ENCODE measurements at regions not wholly inside any gene's neighbourhood (a gene's known extent, or its start where the extent isn't known, plus 50 kb on each side); places are given as distances from the start of the nearest gene placed in this dataset.

DNA sequence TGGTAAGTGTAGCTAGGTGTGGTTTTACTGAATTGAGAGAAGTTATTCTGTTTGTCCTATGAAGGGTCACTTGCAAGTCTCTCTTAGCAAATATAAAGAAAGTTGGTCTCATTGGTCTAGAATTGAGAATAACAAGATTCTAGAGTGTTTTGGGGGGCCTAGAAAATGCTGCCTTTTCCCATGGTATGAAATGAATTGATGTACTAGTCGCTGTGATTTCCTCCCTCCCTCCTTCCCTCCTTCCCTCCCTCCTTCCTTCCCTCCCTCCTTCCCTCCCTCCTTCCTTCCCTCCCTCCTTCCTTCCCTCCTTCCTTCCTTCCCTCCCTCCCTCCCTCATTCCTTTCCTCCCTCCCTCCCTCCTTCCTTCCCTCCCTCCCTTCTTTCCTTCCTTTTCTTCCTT, 166.7 kb upstream of the RGS6 start:
- no peak overlapping the region for H3K4me2 ChIP-seq (ENCODE audit: insufficient read depth, low read length)
- H3K27ac ChIP-seq (ENCODE audit: insufficient read depth, low read depth, low read length): no peak overlapping the region
- no peaks in the 10 kb centered on the region for H3K4me1 ChIP-seq (ENCODE audit: control insufficient read depth, extremely low read depth, insufficient read depth, low read length)
- H3K79me2 ChIP-seq (ENCODE audit: control insufficient read depth, insufficient read depth, low read length): no peaks in the 10 kb centered on the region
- H3K4me3 ChIP-seq (replicated peaks in 1 of 3; ENCODE audit: insufficient read depth in 1 of 3, low read depth in 1 of 3, low read length in 3 of 3): no peak overlapping the region
- no peak overlapping the region for H3K9ac ChIP-seq (replicated peaks; ENCODE audit: extremely low read depth, insufficient read depth, low read length)
- H4K20me1 ChIP-seq (replicated peaks; ENCODE audit: control insufficient read depth, extremely low read depth, insufficient read depth, low read length): no peaks in the 10 kb centered on the region
- CTCF ChIA-PET: interaction anchor here (1.5 kb wide), 2 partner anchors 10 to 12 kb away, joined by 3 to 8 read pairs; no protein-coding TSS in a partner anchor
- TF ChIP-seq POLR2A (IDR thresholded peaks at IDR 0.05; ENCODE audit: low read depth, low read length) (no peak), POLR2AphosphoS5 (IDR thresholded peaks at IDR 0.05; ENCODE audit: insufficient read depth, low read depth, low read length) (no peak), MYC (IDR thresholded peaks at IDR 0.05; ENCODE audit: low read depth, low read length) (no peak), CTCF (IDR thresholded peaks at IDR 0.05; ENCODE audit: extremely low read depth in 1 of 2, insufficient read depth in 1 of 2, low read depth in 1 of 2, low read length in 2 of 2) (no peak), GATA2 (IDR thresholded peaks at IDR 0.05; ENCODE audit: insufficient read depth, insufficient read length, low read depth, low read length) (no peak), FOS (IDR thresholded peaks at IDR 0.05; ENCODE audit: borderline replicate concordance, insufficient read depth, low read length) (no peak), MAX (IDR thresholded peaks at IDR 0.05; ENCODE audit: insufficient read depth, insufficient read length) (no peak), JUN (IDR thresholded peaks at IDR 0.05; ENCODE audit: borderline replicate concordance, insufficient read depth, insufficient read length, low read depth) (no peak), EZH2 (IDR thresholded peaks at IDR 0.05; ENCODE audit: borderline replicate concordance, low read depth, low read length, severe bottlenecking) (no peak)
- H3K27me3 ChIP-seq (ENCODE audit: control insufficient read depth in 2 of 2, insufficient read depth in 2 of 2, low read length in 2 of 2): peaks cover 0 to 4% of the 10 kb centered on the region in 2 experiments
- intact Hi-C loops (cut with micrococcal nuclease) (no loop called here), dilution Hi-C loops (cut with MboI; ENCODE audit: extremely low pct_ligation_motif_present, low sequenced_read_pairs) (no loop called here)
- H3K9me3 ChIP-seq (replicated peaks; ENCODE audit: control insufficient read depth, insufficient read depth, low read length): no peaks in the 10 kb centered on the region
- no TSS peak for BruUV-seq (replicated peaks)
- no peaks in the 10 kb centered on the region for H3K9me1 ChIP-seq (replicated peaks; ENCODE audit: control insufficient read depth, extremely low read depth, insufficient read depth, low read length)
- H3K36me3 ChIP-seq (ENCODE audit: control insufficient read depth in 2 of 2, extremely low read depth in 1 of 2, insufficient read depth in 2 of 2, low read length in 2 of 2): no peaks in the 10 kb centered on the region
- FAIRE-seq: no peak
- no peak for DNase-seq (ENCODE audit: low read depth, low spot score)
- POLR2A ChIA-PET: no interaction called here
- H2AFZ ChIP-seq (ENCODE audit: low read depth, low read length): no peak overlapping the region
